CD4-positive, alpha-beta T cell treated with Interferon gamma for 1 hour (primary cell): ENCODE measurements at regions not wholly inside any gene's neighbourhood (a gene's known extent, or its start where the extent isn't known, plus 50 kb on each side); places are given as distances from the start of the nearest gene placed in this dataset.

Source experiments
- DNase-seq: peaks from one replicate; pipeline ENCODE4 v3.0.0-alpha.2; 2020

- no peak for DNase-seq
Measured at GRCh38 chr3:127431066-127431465, 143.2 kb upstream of the PRR20G start.

- DNase-seq = no peak
Measured at GRCh38 chr3:127428344-127428997, 140.6 kb upstream of the PRR20G start.

DNA sequence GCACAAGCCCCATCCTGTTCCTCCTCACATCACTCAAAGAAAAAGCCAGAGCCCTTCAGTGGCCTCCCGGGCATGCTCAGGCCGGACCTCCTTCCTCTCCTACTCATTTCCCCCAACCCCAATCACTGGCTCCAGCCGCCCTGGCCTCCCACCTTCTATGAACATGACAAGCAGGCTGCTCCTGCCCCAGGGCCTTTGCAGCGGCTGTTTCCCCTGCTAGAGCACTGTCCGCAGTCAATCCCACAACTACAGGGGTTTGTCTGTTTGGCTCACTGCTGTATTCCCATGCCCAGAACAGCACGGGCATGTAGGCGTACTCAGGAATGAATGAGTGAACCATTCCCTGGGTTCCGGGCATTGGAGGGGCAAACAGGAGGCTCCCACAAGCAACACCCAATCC lies 139.8 kb upstream of the PRR20G start:
- no peak for DNase-seq

GRCh38 chr3:127427156-127427555 lies 139.3 kb upstream of the PRR20G start:
- no peak for DNase-seq

DNA sequence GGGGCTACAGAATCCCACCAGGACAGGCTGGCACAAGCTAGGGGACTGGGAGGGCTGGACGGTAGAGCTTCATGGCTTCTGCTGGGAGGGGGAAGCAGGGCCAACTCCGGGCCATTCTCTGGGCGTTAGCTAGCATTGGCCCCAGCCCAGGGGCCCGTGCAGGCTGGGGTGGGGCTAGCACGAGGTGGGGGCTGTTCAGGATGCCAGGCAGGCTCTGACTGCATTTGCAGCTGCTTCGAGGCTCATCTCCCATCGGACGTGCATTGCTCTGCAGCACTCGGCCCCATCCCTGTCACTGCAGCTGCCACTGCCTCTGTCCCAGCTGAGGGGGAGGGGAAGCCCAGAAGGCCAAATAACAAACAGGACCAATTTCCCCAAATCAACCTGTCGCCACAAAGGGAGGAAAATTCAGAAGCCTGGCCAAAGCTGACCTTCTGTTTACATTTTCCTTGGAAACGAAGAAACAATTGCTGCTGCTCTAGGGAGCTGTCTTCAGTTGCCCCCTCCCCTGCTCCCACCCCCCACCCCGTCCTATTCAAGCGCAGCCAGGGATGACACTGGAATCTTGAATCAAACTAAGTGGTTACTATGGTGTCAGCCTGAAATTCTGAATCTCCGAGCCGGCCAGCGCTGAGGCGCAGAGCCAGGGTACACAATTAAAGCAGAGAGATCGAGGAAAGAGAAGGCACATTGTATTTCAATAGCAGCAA lies 138.8 kb upstream of the PRR20G start:
- no peak for DNase-seq

DNA sequence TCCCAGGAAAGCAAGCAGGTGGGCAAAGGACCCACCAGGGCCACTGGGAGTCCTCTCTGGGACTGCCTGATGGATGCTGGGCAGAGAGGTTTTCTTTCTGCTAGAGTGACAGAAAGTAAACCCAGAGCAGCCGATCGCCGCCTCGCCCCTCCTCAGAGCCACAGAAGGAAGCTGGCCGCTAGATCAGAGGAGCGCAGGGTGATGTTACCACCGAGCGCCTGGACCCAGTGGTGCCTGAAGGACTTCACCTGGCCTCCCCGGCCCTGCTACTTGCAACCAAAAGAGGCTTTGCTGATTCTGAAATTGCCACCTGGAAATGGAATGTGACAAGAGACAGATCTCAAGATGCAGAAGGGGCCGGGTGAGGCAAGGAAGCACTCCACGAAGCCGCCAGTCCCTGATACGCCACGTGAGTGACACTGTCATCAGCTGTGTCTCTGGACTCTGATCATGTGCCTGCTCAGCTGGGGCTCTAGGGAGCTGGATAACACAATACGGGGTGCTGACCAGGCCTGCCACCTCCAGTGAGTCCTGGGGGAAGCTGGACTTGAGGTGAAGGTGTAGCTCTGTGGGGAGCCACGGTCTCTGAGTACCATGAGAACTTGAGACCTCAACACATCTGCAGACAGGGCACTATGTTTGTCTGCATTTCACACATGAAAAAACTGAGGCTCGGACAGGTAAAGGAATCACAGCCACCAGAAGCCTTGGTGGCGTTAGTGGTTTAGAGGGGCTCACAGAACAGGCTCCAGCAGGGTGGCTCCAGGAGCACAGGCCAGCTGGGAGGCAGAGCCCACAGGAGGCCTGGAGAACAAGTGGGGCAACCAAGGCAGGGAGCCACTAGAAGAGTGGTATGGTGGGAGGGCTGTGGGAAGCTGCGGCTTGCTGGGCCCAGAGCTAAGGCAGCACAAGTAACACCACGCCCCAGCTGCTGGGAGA lies 137.9 kb upstream of the PRR20G start:
- no peak for DNase-seq

GRCh38 chr3:127424766-127425504 lies 137.1 kb upstream of the PRR20G start:
- DNase-seq = no peak

DNA sequence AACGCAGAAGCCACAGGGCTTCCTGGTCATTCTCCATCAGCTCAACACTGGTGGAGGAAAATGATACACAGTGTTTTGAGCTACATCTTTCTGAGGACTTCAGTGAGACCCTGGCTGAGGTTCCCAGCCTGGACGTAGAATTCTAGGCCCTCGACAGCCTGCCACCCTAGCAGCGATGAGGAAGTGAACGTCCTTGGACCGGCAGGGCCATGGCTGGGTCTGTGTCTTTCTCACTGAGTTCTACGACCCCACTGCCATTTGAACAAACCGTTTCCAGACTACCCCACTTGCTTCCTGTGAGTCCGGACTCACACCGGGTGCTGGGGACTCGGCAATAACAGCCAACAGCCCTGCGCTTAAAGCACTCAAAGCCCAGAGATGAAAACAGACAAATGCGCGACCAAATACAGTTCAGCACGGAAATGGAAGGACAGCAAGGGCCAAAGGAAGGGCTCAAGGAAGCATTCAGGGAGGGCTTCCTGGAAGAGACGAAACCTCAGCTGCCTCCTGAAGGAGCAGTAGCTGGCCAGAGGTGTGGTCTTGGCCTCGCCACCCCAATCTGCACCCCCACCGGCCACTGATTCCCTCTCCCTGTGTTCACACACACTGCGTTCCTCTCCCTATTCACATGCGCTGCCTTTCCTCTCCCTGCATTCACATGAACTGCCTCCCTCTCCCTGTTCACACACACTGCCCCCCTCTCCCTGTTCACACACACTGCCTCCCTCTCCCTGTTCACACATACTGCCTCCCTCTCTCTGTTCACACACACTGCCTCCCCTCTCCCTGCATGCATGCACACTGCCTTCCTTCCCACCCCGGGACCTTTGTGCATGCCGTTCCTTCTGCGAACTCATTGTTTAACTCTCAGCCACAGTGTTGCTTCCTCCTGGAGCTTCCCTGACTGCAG lies 136.3 kb upstream of the PRR20G start:
- DNase-seq = no peak

GRCh38 chr3:127422663-127423375 lies 135.0 kb upstream of the PRR20G start:
- no peak for DNase-seq

DNA sequence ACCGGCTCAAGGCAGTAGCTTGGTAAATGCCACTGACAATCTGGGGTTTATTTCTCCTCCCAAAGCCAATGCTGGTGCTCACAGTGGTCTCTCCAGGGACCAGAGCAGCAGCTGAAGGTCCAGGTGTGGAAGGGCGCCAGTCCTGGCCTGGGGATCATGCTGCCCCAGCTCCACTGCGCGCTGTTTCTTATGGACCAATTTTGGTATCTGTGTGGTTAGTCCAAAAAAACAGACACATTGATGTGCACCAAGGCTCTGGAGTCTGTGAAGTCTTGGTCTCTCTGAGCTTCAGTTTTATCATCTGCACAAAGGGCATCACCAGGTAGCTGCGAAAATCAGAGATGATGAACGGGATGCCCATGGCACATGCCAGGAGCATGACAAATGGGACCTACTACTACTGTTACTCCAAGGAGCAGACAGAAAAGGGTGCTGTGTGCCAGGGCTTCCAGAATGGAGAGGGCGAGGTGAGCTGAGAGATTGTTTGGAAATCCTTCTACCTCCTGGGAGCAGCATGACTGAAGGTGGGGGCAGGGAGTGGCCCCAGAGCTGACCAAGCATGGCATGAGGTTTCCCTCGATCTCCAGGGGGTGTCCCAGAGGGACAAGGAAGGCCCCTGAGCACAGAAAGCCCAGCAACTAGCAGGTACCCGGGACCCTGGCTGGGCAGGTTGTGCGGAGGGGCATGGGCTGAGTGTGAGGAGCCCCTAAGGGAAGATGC lies 134.3 kb upstream of the PRR20G start:
- no peak for DNase-seq

DNA sequence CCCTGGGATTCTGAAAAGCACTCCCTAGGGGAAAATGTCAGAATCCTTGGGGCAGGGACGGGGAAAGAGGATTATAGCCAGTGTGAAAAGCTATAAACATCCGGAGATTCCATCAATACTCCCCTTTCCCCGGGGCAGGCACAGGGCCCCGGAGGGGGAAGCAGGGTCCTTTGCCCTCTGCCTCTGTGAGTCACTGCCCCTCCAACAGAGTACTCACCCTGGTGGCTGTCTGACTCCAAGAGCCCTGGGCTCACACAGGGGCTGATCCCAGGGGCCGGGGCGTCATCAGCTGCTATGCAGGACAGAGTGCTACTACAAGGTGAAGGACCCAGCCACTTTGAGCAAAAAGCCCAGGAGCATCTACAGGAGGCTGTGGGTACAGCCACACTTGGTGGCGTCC lies 133.0 kb upstream of the PRR20G start:
- DNase-seq = no peak

- no peak for DNase-seq
Measured at GRCh38 chr3:127419641-127420553, 132.1 kb upstream of the PRR20G start.

DNA sequence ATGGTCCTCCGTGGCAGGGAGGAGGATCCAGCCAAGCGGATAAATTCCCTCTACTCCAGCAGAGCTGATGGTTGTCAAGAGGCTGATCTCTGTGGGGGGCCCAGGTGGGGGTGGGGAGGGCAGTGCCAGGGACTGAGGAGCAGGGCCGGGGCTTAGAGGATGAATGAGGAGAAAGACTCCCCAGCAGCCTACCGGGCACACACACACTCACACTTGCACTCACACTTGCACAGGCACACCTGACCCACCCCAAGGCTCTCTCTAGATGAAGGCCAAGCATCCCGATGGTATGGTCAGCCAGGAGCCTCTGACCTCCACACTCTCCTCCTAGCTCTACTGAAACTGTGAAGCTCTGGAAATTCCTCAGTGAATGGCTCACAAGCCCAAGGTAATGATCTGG lies 131.3 kb upstream of the PRR20G start:
- no peak for DNase-seq

- no peak for DNase-seq
Measured at GRCh38 chr3:127418560-127419147, 130.8 kb upstream of the PRR20G start.

- DNase-seq = no peak
Measured at GRCh38 chr3:127417709-127418559, 130.1 kb upstream of the PRR20G start.

GRCh38 chr3:127413871-127414270 lies 126.0 kb upstream of the PRR20G start:
- DNase-seq = no peak

DNA sequence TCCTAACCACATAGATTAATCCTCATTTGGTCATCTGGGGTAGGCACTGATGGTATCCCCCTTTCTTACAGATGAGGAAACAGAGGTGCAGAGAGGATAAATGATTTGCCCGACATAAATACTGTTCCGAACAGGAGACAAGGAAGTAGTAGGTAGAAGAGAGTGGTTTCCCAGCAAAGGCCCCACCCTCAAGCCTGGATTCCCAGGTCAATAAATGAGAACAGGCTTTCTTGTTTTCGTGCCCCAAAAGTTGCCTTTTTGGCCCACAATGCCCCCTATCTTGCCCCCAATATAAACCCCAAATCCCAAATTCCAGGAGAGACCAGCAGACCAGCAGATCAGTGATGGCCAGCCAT lies 125.5 kb upstream of the PRR20G start:
- DNase-seq = no peak
